ENCODE measurements at regions not wholly inside any gene's neighbourhood (a gene's known extent, or its start where the extent isn't known, plus 50 kb on each side); places are given as distances from the start of the nearest gene placed in this dataset.
"Not testable (repeated sequence)": the region's sequence is repeated elsewhere in the genome, so short reads cannot be mapped to it uniquely, and the experiment has no call there.

DNA sequence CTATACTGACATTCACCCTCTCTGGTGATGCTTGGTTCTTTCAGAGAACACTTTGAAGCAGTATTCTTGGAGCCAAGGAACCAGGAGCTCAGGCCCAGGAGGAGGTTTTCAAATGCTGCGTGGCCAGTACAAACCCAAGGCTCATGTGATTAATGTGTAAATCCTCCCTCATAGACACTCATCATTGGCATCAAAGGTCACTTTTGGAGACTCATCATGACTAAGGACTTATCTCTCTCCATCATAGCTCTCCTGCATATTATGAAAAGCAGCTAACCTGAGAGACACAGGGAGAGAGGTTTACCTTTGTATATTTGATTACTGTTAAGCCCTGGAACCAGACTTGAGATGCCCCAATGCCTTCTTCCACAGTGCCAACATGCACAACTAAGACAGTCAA is 115.3 kb upstream of the SRD5A2 start:
- DNase-seq: no peak
- Histone ChIP-seq H3K27ac (no peak overlapping the region), H3K4me1 (no peaks in the 10 kb centered on the region), H3K9me3 (peaks cover 40% of the 10 kb centered on the region), H3K27me3 (ENCODE audit: low read depth) (no peaks in the 10 kb centered on the region), H3K4me3 (no peak overlapping the region), H3K36me3 (no peaks in the 10 kb centered on the region)
- intact Hi-C loops (cut with DNase I): no loop called here
- no peak for ATAC-seq
- TF ChIP-seq, protein P1, sequence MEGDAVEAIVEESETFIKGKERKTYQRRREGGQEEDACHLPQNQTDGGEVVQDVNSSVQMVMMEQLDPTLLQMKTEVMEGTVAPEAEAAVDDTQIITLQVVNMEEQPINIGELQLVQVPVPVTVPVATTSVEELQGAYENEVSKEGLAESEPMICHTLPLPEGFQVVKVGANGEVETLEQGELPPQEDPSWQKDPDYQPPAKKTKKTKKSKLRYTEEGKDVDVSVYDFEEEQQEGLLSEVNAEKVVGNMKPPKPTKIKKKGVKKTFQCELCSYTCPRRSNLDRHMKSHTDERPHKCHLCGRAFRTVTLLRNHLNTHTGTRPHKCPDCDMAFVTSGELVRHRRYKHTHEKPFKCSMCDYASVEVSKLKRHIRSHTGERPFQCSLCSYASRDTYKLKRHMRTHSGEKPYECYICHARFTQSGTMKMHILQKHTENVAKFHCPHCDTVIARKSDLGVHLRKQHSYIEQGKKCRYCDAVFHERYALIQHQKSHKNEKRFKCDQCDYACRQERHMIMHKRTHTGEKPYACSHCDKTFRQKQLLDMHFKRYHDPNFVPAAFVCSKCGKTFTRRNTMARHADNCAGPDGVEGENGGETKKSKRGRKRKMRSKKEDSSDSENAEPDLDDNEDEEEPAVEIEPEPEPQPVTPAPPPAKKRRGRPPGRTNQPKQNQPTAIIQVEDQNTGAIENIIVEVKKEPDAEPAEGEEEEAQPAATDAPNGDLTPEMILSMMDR (IDR thresholded peaks at IDR 0.05): no peak

GRCh38 chr2:31694444-31694843 is 113.7 kb upstream of the SRD5A2 start:
- DNase-seq (no peak), ATAC-seq (no peak)
- Histone ChIP-seq H3K9me3 (peaks cover 40% of the 10 kb centered on the region), H3K4me3 (no peak overlapping the region), H3K4me1 (no peaks in the 10 kb centered on the region), H3K27me3 (ENCODE audit: low read depth) (no peaks in the 10 kb centered on the region), H3K36me3 (no peaks in the 10 kb centered on the region), H3K27ac (no peak overlapping the region)
- intact Hi-C loops (cut with DNase I): no loop called here
- TF ChIP-seq, protein P1 (IDR thresholded peaks at IDR 0.05): no peak

DNA sequence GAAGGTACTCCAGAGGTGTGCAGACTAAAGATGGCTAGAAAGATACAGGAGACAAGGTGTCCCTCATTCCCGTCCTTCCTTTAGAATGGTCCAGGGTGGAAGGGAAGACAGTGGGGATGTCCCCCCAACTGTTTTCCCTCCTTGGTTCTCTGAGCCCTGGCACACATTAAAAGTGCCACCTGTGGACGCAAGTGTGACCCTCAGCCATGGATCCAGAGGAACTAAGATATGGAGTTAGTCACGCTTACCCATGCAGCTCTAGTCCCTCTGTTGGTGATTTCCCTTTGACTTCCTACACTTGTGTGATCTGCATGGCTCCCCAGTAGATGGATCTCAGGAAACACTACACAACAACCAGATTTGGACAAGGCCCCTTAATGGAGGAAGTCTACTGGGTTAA is 113.1 kb upstream of the SRD5A2 start:
- H3K4me1 ChIP-seq: no peaks in the 10 kb centered on the region
- H3K27me3 ChIP-seq (ENCODE audit: low read depth): no peaks in the 10 kb centered on the region
- intact Hi-C loops (cut with DNase I): no loop called here
- ATAC-seq: no peak
- H3K4me3 ChIP-seq: no peak overlapping the region
- H3K36me3 ChIP-seq: no peaks in the 10 kb centered on the region
- no peak overlapping the region for H3K27ac ChIP-seq
- H3K9me3 ChIP-seq: peaks cover 40% of the 10 kb centered on the region
- no peak for DNase-seq
- TF ChIP-seq, protein P1 (IDR thresholded peaks at IDR 0.05): no peak

- DNase-seq: no peak
- intact Hi-C loops (cut with DNase I): no loop called here
- Histone ChIP-seq H3K27me3 (ENCODE audit: low read depth) (no peaks in the 10 kb centered on the region), H3K4me1 (no peaks in the 10 kb centered on the region), H3K9me3 (peaks cover 27% of the 10 kb centered on the region), H3K27ac (no peak overlapping the region), H3K36me3 (no peaks in the 10 kb centered on the region), H3K4me3 (no peak overlapping the region)
- TF ChIP-seq, protein P1 (IDR thresholded peaks at IDR 0.05): peak; percentile 45
- ATAC-seq: no peak
Observed at GRCh38 chr2:31688282-31688681, 107.5 kb upstream of the SRD5A2 start.

- intact Hi-C loops (cut with DNase I); H3K4me3 ChIP-seq; ATAC-seq; H3K27ac ChIP-seq; H3K4me1 ChIP-seq; H3K27me3 ChIP-seq (ENCODE audit: low read depth); H3K36me3 ChIP-seq; DNase-seq: not testable (repeated sequence)
- H3K9me3 ChIP-seq: peaks cover 17% of the 10 kb centered on the region
Observed at GRCh38 chr2:31683506-31683905, 102.8 kb upstream of the SRD5A2 start.

DNA sequence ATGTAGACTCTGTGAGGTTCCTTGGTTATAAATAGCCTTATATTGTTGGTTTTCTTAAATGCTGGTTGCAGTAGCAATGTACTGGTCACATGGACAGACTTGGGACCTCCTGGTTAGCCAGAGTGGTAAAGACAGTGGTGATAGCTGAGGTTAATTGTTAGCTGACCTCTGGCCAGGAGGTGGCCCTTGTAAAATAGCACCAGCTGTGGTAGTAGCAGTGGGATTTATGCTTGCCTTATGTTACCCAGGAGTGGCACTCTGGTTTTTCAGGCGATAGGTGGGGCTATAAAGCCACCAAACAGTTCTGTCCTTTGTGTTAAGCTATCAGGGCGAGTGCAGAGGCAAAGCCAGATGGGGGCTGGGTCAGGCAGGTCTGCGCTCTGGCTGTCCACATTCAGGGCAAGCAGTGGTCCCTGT is 94.8 kb upstream of the SRD5A2 start:
- Histone ChIP-seq H3K27me3 (ENCODE audit: low read depth) (no peaks in the 10 kb centered on the region), H3K4me1 (no peaks in the 10 kb centered on the region), H3K4me3 (no peak overlapping the region), H3K27ac (no peak overlapping the region), H3K9me3 (peaks cover 19% of the 10 kb centered on the region), H3K36me3 (no peaks in the 10 kb centered on the region)
- intact Hi-C loops (cut with DNase I): no loop called here
- no peak for DNase-seq
- TF ChIP-seq, protein P1 (IDR thresholded peaks at IDR 0.05): no peak
- no peak for ATAC-seq

All from lower lobe of right lung (tissue), 2 donors.